Uterus (tissue), 3 donors: ENCODE measurements at regions not wholly inside any gene's neighbourhood (a gene's known extent, or its start where the extent isn't known, plus 50 kb on each side); places are given as distances from the start of the nearest gene placed in this dataset.

Source experiments
- DNase-seq, 2 donors: peaks; one replicate each; pipeline ENCODE4 v3.0.0-alpha.2; 2019 to 2020
- H3K27ac ChIP-seq, 2 donors: fragments of 200-600 bp; sonication (generic); 1 replicate in 1 of 2; 2 replicates in 1 of 2; pipeline ENCODE4 v1.5.1; 2016 to 2018
- H3K27me3 ChIP-seq, 2 donors: fragments of 200-600 bp; sonication (generic); one replicate each; pipeline ENCODE4 v1.5.1; 2018 to 2019; ENCODE audit warnings: control low read depth in 1 of 2
- H3K36me3 ChIP-seq, 2 donors: fragments of 200-600 bp; sonication (generic); one replicate each; pipeline ENCODE4 v1.5.1; 2019; ENCODE audit warnings: control low read depth in 1 of 2
- H3K4me1 ChIP-seq, 2 donors: fragments of 200-600 bp; sonication (generic); one replicate each; pipeline ENCODE4 v1.5.1; 2018 to 2019; ENCODE audit warnings: control low read depth in 1 of 2
- H3K4me3 ChIP-seq, 2 donors: fragments of 200-600 bp; sonication (generic); 1 replicate in 1 of 2; 2 replicates in 1 of 2; pipeline ENCODE4 v1.5.1; 2018 to 2019; ENCODE audit warnings: mild to moderate bottlenecking in 1 of 2
- H3K9me3 ChIP-seq, 2 donors: fragments of 200-600 bp; sonication (generic); one replicate each; pipeline ENCODE4 v1.5.1; 2019; ENCODE audit warnings: control low read depth in 1 of 2
- CTCF ChIP-seq, 4 experiments: fragments of 200-600 bp in 2 of 4; fragments of 450-650 bp in 2 of 4; sonication (generic) in 2 of 4; IDR thresholded peaks; one replicate each; pipeline ENCODE4 v1.5.1; 2016 to 2019; ENCODE audit warnings: antibody characterized with exemption in 4 of 4, mild to moderate bottlenecking in 2 of 4, moderate library complexity in 1 of 4
- POLR2A ChIP-seq, 2 donors: fragments of 450-650 bp; IDR thresholded peaks; one replicate each; pipeline ENCODE4 v1.6.1; 2016; ENCODE audit warnings: antibody characterized with exemption in 2 of 2, mild to moderate bottlenecking in 1 of 2, moderate library complexity in 1 of 2
- intact Hi-C: fragments of 100-400 bp; cut with DNase I; formaldehyde crosslinking; loops from one replicate; pipeline ENCODE4 v1.15.1; 2023; ENCODE audit warnings: low total_unique reads
- donor health status: DM: yes; HTN: yes; CAD: no.

DNA sequence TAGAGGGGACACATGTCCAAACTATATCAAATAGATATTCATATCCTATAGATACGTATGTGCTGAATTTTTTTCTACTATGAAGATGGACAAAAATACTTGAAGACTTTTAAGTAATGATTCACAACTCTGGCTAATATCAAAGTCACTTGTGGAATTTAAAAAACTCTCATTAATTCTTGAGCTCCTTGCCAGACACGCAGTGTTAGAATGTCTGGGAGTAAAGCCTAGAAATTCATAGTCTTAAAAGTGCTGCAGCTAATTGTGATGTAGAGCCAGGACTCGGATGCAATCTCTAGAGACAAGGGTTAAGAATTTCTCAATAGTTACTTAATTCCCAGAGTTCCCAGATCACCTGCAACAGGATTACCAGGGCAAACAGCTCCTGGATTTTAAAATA, 107.4 kb downstream of the ARL6IP6 start:
- no peaks in the 10 kb centered on the region for H3K9me3 ChIP-seq
- H3K4me1 ChIP-seq: no peaks in the 10 kb centered on the region
- no peak overlapping the region for H3K4me3 ChIP-seq
- no peaks in the 10 kb centered on the region for H3K36me3 ChIP-seq
- no peak overlapping the region for H3K27ac ChIP-seq
- no peaks in the 10 kb centered on the region for H3K27me3 ChIP-seq
- TF ChIP-seq CTCF (IDR thresholded peaks at IDR 0.05) (no peak), POLR2A (IDR thresholded peaks at IDR 0.05) (no peak)
- DNase-seq: no peak
- intact Hi-C loops: no loop called here

DNA sequence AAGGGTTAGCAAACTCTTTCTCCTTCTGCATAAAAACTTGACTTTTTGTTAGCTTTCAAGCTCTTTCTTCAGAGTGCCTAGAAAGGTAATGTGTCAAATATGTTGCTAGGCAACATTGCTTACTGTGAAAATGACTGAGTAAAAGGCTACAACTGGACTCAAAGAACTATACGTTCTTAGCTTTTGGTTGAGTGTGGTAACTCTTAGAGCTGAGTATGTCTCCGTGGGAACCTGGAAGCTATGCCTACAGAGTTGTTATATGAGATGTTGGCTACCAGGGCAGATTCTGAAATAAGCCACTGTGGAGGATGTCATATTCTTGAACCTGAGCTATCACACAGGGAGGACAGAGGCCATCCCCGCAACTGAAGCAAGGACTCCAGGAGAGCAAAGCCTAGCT, 105.5 kb downstream of the ARL6IP6 start:
- intact Hi-C loops: no loop called here
- no peaks in the 10 kb centered on the region for H3K36me3 ChIP-seq
- H3K27ac ChIP-seq: no peak overlapping the region
- TF ChIP-seq CTCF (IDR thresholded peaks at IDR 0.05) (no peak), POLR2A (IDR thresholded peaks at IDR 0.05) (no peak)
- H3K4me3 ChIP-seq: no peak overlapping the region
- no peaks in the 10 kb centered on the region for H3K9me3 ChIP-seq
- no peaks in the 10 kb centered on the region for H3K27me3 ChIP-seq
- no peak for DNase-seq
- no peaks in the 10 kb centered on the region for H3K4me1 ChIP-seq

GRCh38 chr2:152822676-152823075, 104.3 kb downstream of the ARL6IP6 start:
- Histone ChIP-seq H3K4me3 (no peak overlapping the region), H3K27me3 (no peaks in the 10 kb centered on the region), H3K36me3 (no peaks in the 10 kb centered on the region), H3K27ac (no peak overlapping the region), H3K4me1 (no peaks in the 10 kb centered on the region), H3K9me3 (no peaks in the 10 kb centered on the region)
- intact Hi-C loops: no loop called here
- DNase-seq: no peak
- TF ChIP-seq POLR2A (IDR thresholded peaks at IDR 0.05) (no peak), CTCF (IDR thresholded peaks at IDR 0.05) (no peak)

GRCh38 chr2:152820048-152820447, 101.6 kb downstream of the ARL6IP6 start:
- no peak for DNase-seq
- TF ChIP-seq POLR2A (IDR thresholded peaks at IDR 0.05) (no peak), CTCF (IDR thresholded peaks at IDR 0.05) (no peak)
- intact Hi-C loops: no loop called here
- Histone ChIP-seq H3K4me1 (no peaks in the 10 kb centered on the region), H3K4me3 (no peak overlapping the region), H3K27me3 (no peaks in the 10 kb centered on the region), H3K9me3 (no peaks in the 10 kb centered on the region), H3K27ac (no peak overlapping the region), H3K36me3 (no peaks in the 10 kb centered on the region)

DNA sequence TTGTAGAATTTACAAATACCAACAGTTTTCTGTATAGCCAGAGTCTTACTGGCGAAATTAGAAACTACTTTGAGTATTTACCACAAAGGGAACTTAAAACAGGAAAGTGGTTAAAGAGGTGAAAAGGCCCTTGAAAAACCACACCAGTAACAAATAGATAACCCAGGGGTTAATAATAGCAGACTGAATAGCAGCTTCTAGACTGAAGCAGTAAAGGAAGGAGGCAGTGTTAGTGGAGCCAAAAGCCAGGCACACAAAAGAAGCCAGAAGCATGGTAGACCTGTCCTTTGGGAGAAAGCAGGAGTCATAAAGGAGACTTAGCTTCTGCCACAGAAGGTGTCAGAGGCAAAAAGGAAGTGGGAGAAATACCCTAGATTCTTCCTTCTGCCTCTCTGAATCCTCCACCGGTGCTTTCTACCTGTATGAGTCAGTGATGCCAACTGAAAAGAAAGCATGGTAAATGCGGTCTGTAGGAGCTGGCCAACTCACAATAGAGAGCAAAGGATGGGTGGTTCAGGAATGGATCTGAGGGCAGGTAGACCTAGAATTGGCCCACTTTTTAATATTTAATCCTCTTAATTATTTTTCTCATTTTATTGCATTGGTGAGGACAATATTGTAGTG, 97.3 kb downstream of the ARL6IP6 start:
- Histone ChIP-seq H3K4me3 (no peak overlapping the region), H3K36me3 (no peaks in the 10 kb centered on the region), H3K9me3 (peaks cover 0 to 4% of the 10 kb centered on the region in 2 donors), H3K27ac (no peak overlapping the region), H3K4me1 (no peaks in the 10 kb centered on the region), H3K27me3 (no peaks in the 10 kb centered on the region)
- intact Hi-C loops: loop anchor here (5.0 kb wide), 1 partner anchor 1368 kb away; no protein-coding TSS in a partner anchor
- DNase-seq: no peak
- TF ChIP-seq CTCF (IDR thresholded peaks at IDR 0.05) (no peak), POLR2A (IDR thresholded peaks at IDR 0.05) (no peak)
